Nephron progenitor cell (in vitro differentiated cells): ENCODE measurements at regions not wholly inside any gene's neighbourhood (a gene's known extent, or its start where the extent isn't known, plus 50 kb on each side); places are given as distances from the start of the nearest gene placed in this dataset.

ENCODE experiments used
- DNase-seq: peaks from one replicate; pipeline ENCODE4 v3.0.0; 2021
- H3K27ac Mint-ChIP-seq: 2 replicates; pipeline ENCODE4 v1.8.0; 2021; ENCODE audit warnings: mild to moderate bottlenecking, moderate library complexity, mixed read lengths
- H3K27me3 Mint-ChIP-seq: 2 replicates; pipeline ENCODE4 v1.8.0; 2021; ENCODE audit warnings: mild to moderate bottlenecking, low read depth, mixed read lengths; ENCODE audit not compliant: poor library complexity
- H3K36me3 Mint-ChIP-seq: 2 replicates; pipeline ENCODE4 v1.8.0; 2021; ENCODE audit warnings: low read depth, mixed read lengths
- H3K4me1 Mint-ChIP-seq: 2 replicates; pipeline ENCODE4 v1.8.0; 2021; ENCODE audit warnings: mixed read lengths
- H3K4me3 Mint-ChIP-seq: 2 replicates; pipeline ENCODE4 v1.8.0; 2021; ENCODE audit warnings: mild to moderate bottlenecking, moderate library complexity, mixed read lengths
- H3K9me3 Mint-ChIP-seq: 2 replicates; pipeline ENCODE4 v1.8.0; 2021; ENCODE audit warnings: mild to moderate bottlenecking, moderate library complexity, mixed read lengths
- CTCF ChIP-seq: fragments of 200-600 bp; sonication (generic); IDR thresholded peaks from 2 replicates; pipeline ENCODE4 v1.5.0; 2021; ENCODE audit warnings: antibody characterized with exemption

GRCh38 chr2:226247289-226248275, 552.0 kb downstream of the IRS1 start:
- Mint-ChIP-seq H3K27me3 (no peaks in the 10 kb centered on the region), H3K36me3 (peaks cover 4% of the 10 kb centered on the region), H3K4me3 (no peak overlapping the region), H3K4me1 (no peaks in the 10 kb centered on the region), H3K27ac (no peak overlapping the region), H3K9me3 (peaks cover 21% of the 10 kb centered on the region)
- TF ChIP-seq CTCF, result no peak
- no peak for DNase-seq

DNA sequence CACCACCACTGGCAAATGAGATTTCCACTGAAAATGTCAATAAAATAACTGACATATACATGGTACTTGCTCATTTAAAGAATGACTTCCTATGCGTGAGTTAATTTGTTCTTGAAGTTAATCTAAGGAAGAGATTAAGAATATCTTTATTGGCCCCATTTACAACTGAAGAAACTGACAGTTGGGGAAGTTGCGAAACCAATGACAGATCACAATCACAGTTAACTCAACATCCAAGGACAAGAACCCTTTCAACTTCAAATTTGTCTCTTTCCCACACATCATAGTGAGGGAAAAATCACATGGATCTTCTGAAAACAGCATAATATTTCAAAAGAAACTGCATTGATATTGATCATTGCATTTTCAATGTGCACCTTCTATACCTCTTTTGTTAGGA, 565.4 kb downstream of the IRS1 start:
- Mint-ChIP-seq H3K4me1 (no peaks in the 10 kb centered on the region), H3K27ac (no peak overlapping the region), H3K27me3 (no peaks in the 10 kb centered on the region), H3K4me3 (no peak overlapping the region), H3K9me3 (peaks cover 3% of the 10 kb centered on the region), H3K36me3 (no peaks in the 10 kb centered on the region)
- no peak for TF ChIP-seq CTCF
- no peak for DNase-seq

GRCh38 chr2:226233388-226233787, 566.2 kb downstream of the IRS1 start:
- Mint-ChIP-seq H3K4me1 (no peaks in the 10 kb centered on the region), H3K4me3 (no peak overlapping the region), H3K9me3 (peaks cover 3% of the 10 kb centered on the region), H3K27me3 (no peaks in the 10 kb centered on the region), H3K27ac (no peak overlapping the region), H3K36me3 (no peaks in the 10 kb centered on the region)
- TF ChIP-seq CTCF, result no peak
- no peak for DNase-seq

GRCh38 chr2:226228080-226228479, 571.5 kb downstream of the IRS1 start:
- no peaks in the 10 kb centered on the region for H3K36me3 Mint-ChIP-seq
- no peak overlapping the region for H3K4me3 Mint-ChIP-seq
- no peak overlapping the region for H3K27ac Mint-ChIP-seq
- no peak for DNase-seq
- no peaks in the 10 kb centered on the region for H3K9me3 Mint-ChIP-seq
- TF ChIP-seq CTCF, result no peak
- H3K27me3 Mint-ChIP-seq, result no peaks in the 10 kb centered on the region
- H3K4me1 Mint-ChIP-seq, result no peaks in the 10 kb centered on the region

GRCh38 chr2:226227341-226227740, 572.3 kb downstream of the IRS1 start:
- no peak overlapping the region for H3K4me3 Mint-ChIP-seq
- no peak overlapping the region for H3K27ac Mint-ChIP-seq
- H3K4me1 Mint-ChIP-seq, result no peaks in the 10 kb centered on the region
- no peaks in the 10 kb centered on the region for H3K9me3 Mint-ChIP-seq
- DNase-seq, result no peak
- H3K27me3 Mint-ChIP-seq, result no peaks in the 10 kb centered on the region
- TF ChIP-seq CTCF, result no peak
- H3K36me3 Mint-ChIP-seq, result no peaks in the 10 kb centered on the region

DNA sequence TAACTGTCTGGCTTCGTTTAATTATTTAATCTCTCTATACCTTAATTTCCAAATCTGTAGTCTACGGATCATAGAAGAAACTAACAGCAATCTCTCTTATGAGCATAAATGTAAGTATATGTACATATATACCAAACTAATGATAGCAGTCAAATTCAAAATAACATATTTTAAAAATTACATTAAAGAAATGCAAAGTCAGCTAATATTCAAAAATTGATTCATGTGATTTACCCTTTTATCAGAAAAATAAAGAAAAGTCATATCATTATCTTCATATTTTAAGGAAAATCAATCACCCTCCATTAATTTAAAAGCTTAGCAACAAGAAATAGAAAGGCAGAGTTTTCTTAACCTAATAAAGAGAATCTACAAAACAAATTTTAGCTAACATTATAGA, 575.9 kb downstream of the IRS1 start:
- no peak for TF ChIP-seq CTCF
- Mint-ChIP-seq H3K36me3 (no peaks in the 10 kb centered on the region), H3K9me3 (no peaks in the 10 kb centered on the region), H3K27me3 (no peaks in the 10 kb centered on the region), H3K4me3 (no peak overlapping the region), H3K4me1 (no peaks in the 10 kb centered on the region), H3K27ac (no peak overlapping the region)
- DNase-seq, result no peak
